ENCODE measurements at regions not wholly inside any gene's neighbourhood (a gene's known extent, or its start where the extent isn't known, plus 50 kb on each side); places are given as distances from the start of the nearest gene placed in this dataset.

GRCh38 chr21:33981391-33982101, 65.9 kb upstream of the ATP5PO start:
- Histone ChIP-seq H3K27me3 (ENCODE audit: control insufficient read depth, insufficient read depth, low read length) (no peaks in the 10 kb centered on the region), H3K36me3 (ENCODE audit: control insufficient read depth, insufficient read depth, low read length) (no peaks in the 10 kb centered on the region), H3K4me3 (ENCODE audit: low read depth, low read length) (no peak overlapping the region)
- DNase-seq (ENCODE audit: low read depth) = no peak
- TF ChIP-seq CTCF (IDR thresholded peaks at IDR 0.05; ENCODE audit: insufficient read depth, low read depth, low read length) = no peak
- ChIA-PET POLR2A (no interaction called here), CTCF (no interaction called here)

GRCh38 chr21:33980276-33980916, 64.8 kb upstream of the ATP5PO start:
- ChIA-PET POLR2A (no interaction called here), CTCF (interaction anchor here (0.5 to 1.0 kb wide), 2 partner anchors 56 to 166 kb away, joined by 3 read pairs; no protein-coding TSS in a partner anchor)
- no peaks in the 10 kb centered on the region for H3K27me3 ChIP-seq (ENCODE audit: control insufficient read depth, insufficient read depth, low read length)
- no peak for DNase-seq (ENCODE audit: low read depth)
- TF ChIP-seq CTCF (IDR thresholded peaks at IDR 0.05; ENCODE audit: insufficient read depth, low read depth, low read length) = no peak
- no peaks in the 10 kb centered on the region for H3K36me3 ChIP-seq (ENCODE audit: control insufficient read depth, insufficient read depth, low read length)
- no peak overlapping the region for H3K4me3 ChIP-seq (ENCODE audit: low read depth, low read length)

- no peaks in the 10 kb centered on the region for H3K36me3 ChIP-seq (ENCODE audit: control insufficient read depth, insufficient read depth, low read length)
- POLR2A ChIA-PET = no interaction called here
Measured at GRCh38 chr21:33978585-33978984, 63.0 kb upstream of the ATP5PO start.

GRCh38 chr21:33977721-33978369, 62.2 kb upstream of the ATP5PO start:
- CTCF ChIA-PET = interaction anchor here (1.4 to 2.5 kb wide), 5 partner anchors 12 to 390 kb away, joined by 3 to 6 read pairs (median 4); no protein-coding TSS in a partner anchor
- POLR2A ChIA-PET = interaction anchor here (0.7 kb wide), 1 partner anchor 561 kb away, joined by 3 read pairs; no protein-coding TSS in a partner anchor
- Histone ChIP-seq H3K4me3 (ENCODE audit: low read depth, low read length) (no peak overlapping the region), H3K36me3 (ENCODE audit: control insufficient read depth, insufficient read depth, low read length) (no peaks in the 10 kb centered on the region), H3K27me3 (ENCODE audit: control insufficient read depth, insufficient read depth, low read length) (no peaks in the 10 kb centered on the region)
- no peak for DNase-seq (ENCODE audit: low read depth)
- no peak for TF ChIP-seq CTCF (IDR thresholded peaks at IDR 0.05; ENCODE audit: insufficient read depth, low read depth, low read length)

More at GRCh38 chr21:33978585-33978984, 63.0 kb upstream of the ATP5PO start:
- TF ChIP-seq CTCF (IDR thresholded peaks at IDR 0.05; ENCODE audit: insufficient read depth, low read depth, low read length) = no peak
- Histone ChIP-seq H3K27me3 (ENCODE audit: control insufficient read depth, insufficient read depth, low read length) (no peaks in the 10 kb centered on the region), H3K4me3 (ENCODE audit: low read depth, low read length) (no peak overlapping the region)
- CTCF ChIA-PET = interaction anchor here (1.7 kb wide), 1 partner anchor 389 kb away, joined by 4 read pairs; no protein-coding TSS in a partner anchor
- DNase-seq (ENCODE audit: low read depth) = no peak
